NCI-H1694 (cell line): ENCODE measurements at regions not wholly inside any gene's neighbourhood (a gene's known extent, or its start where the extent isn't known, plus 50 kb on each side); places are given as distances from the start of the nearest gene placed in this dataset.

Experiments used
- DNase-seq: peaks from one replicate; lab custom pipeline; 2025; lab: John Stamatoyannopoulos, UW

- DNase-seq, result no peak
Observed at GRCh38 chr12:45587012-45587411, 142.5 kb upstream of the ARID2 start.

- DNase-seq, result no peak
Observed at GRCh38 chr12:45587877-45588533, 141.5 kb upstream of the ARID2 start.

GRCh38 chr12:45590646-45591045 lies 138.9 kb upstream of the ARID2 start:
- DNase-seq, result no peak

GRCh38 chr12:45591635-45592034 lies 137.9 kb upstream of the ARID2 start:
- DNase-seq, result no peak

- DNase-seq, result no peak
Observed at GRCh38 chr12:45596366-45596765, 133.1 kb upstream of the ARID2 start.

GRCh38 chr12:45598336-45598735 lies 131.2 kb upstream of the ARID2 start:
- DNase-seq, result no peak

- DNase-seq, result no peak
Observed at GRCh38 chr12:45598761-45599160, 130.7 kb upstream of the ARID2 start.

- DNase-seq, result no peak
Observed at GRCh38 chr12:45599196-45599595, 130.3 kb upstream of the ARID2 start.

- no peak for DNase-seq
Observed at GRCh38 chr12:45601390-45601789, 128.1 kb upstream of the ARID2 start.

- no peak for DNase-seq
Observed at GRCh38 chr12:45601888-45602287, 127.6 kb upstream of the ARID2 start.

GRCh38 chr12:45605624-45606023 lies 123.9 kb upstream of the ARID2 start:
- no peak for DNase-seq

GRCh38 chr12:45611061-45611460 lies 118.4 kb upstream of the ARID2 start:
- DNase-seq, result no peak

GRCh38 chr12:45611495-45611894 lies 118.0 kb upstream of the ARID2 start:
- DNase-seq, result no peak

- no peak for DNase-seq
Observed at GRCh38 chr12:45612044-45612794, 117.3 kb upstream of the ARID2 start.

GRCh38 chr12:45613296-45613695 lies 116.2 kb upstream of the ARID2 start:
- no peak for DNase-seq

GRCh38 chr12:45613855-45614254 lies 115.7 kb upstream of the ARID2 start:
- DNase-seq, result no peak

GRCh38 chr12:45615268-45615667 lies 114.2 kb upstream of the ARID2 start:
- DNase-seq, result no peak

- DNase-seq, result no peak
Observed at GRCh38 chr12:45619736-45620135, 109.8 kb upstream of the ARID2 start.

- no peak for DNase-seq
Observed at GRCh38 chr12:45621703-45622102, 107.8 kb upstream of the ARID2 start.

- DNase-seq, result no peak
Observed at GRCh38 chr12:45622210-45622937, 107.1 kb upstream of the ARID2 start.

GRCh38 chr12:45623221-45623620 lies 106.3 kb upstream of the ARID2 start:
- DNase-seq, result no peak

- DNase-seq, result no peak
Observed at GRCh38 chr12:45623940-45624339, 105.6 kb upstream of the ARID2 start.

GRCh38 chr12:45626965-45627364 lies 102.5 kb upstream of the ARID2 start:
- DNase-seq, result no peak
